Smooth muscle cell (in vitro differentiated cells): ENCODE measurements at regions not wholly inside any gene's neighbourhood (a gene's known extent, or its start where the extent isn't known, plus 50 kb on each side); places are given as distances from the start of the nearest gene placed in this dataset.
A peak's percentile ranks its signal among the peaks of the same experiment; 100 is the strongest.

Experiments used
- DNase-seq: peaks from one replicate; lab custom pipeline; 2025; ENCODE audit not compliant: unreplicated experiment; lab: John Stamatoyannopoulos, UW
- H2AFZ ChIP-seq: fragments of 200-600 bp; sonication (generic); 2 replicates; pipeline ENCODE4 v1.6.0; 2016; ENCODE audit warnings: antibody characterized with exemption, low read depth, mild to moderate bottlenecking
- H3F3A ChIP-seq: fragments of 200-600 bp; sonication (generic); 2 replicates; pipeline ENCODE4 v1.6.0; 2017; ENCODE audit warnings: antibody characterized with exemption, low read depth
- H3K27ac ChIP-seq: fragments of 200-600 bp; sonication (generic); 2 replicates; pipeline ENCODE4 v1.5.1; 2016; ENCODE audit warnings: low read depth, mild to moderate bottlenecking
- H3K27me3 ChIP-seq: fragments of 200-600 bp; sonication (generic); 2 replicates; pipeline ENCODE4 v1.6.1; 2016; ENCODE audit warnings: low read depth, mild to moderate bottlenecking
- H3K36me3 ChIP-seq: fragments of 200-600 bp; sonication (generic); 2 replicates; pipeline ENCODE4 v1.5.1; 2016; ENCODE audit warnings: low read depth
- H3K4me1 ChIP-seq: fragments of 200-600 bp; sonication (generic); 2 replicates; pipeline ENCODE4 v1.5.1; 2016; ENCODE audit warnings: low read depth
- H3K4me2 ChIP-seq: fragments of 200-600 bp; sonication (generic); 2 replicates; pipeline ENCODE4 v1.6.0; 2016; ENCODE audit warnings: mild to moderate bottlenecking
- H3K4me3 ChIP-seq: fragments of 200-600 bp; sonication (generic); 2 replicates; pipeline ENCODE4 v1.5.1; 2016; ENCODE audit warnings: mild to moderate bottlenecking
- H3K79me2 ChIP-seq: fragments of 200-600 bp; sonication (generic); 2 replicates; pipeline ENCODE4 v1.6.0; 2016; ENCODE audit warnings: low read depth, mild to moderate bottlenecking
- H3K9ac ChIP-seq: fragments of 200-600 bp; sonication (generic); 2 replicates; pipeline ENCODE4 v1.6.0; 2016; ENCODE audit warnings: low read depth
- H3K9me3 ChIP-seq: fragments of 200-600 bp; sonication (generic); replicated peaks from 2 replicates; pipeline ENCODE4 v1.5.1; 2016; ENCODE audit warnings: low read depth
- H4K20me1 ChIP-seq: fragments of 200-600 bp; sonication (generic); 2 replicates; pipeline ENCODE4 v1.6.0; 2016; ENCODE audit warnings: low read depth
- CTCF ChIP-seq: fragments of 200-600 bp; sonication (generic); IDR thresholded peaks from 2 replicates; pipeline ENCODE4 v1.5.1; 2017; ENCODE audit warnings: borderline replicate concordance, mild to moderate bottlenecking, antibody characterized with exemption; ENCODE audit not compliant: insufficient read depth, poor library complexity, severe bottlenecking
- WGBS: methylation state at CpG from one replicate; pipeline ENCODE4 v1.1.7; 2016; ENCODE audit warnings: low lambda C conversion rate; 5-methylcytosine and 5-hydroxymethylcytosine counted together

- Histone ChIP-seq H4K20me1 (no peaks in the 10 kb centered on the region), H3K9ac (no peak overlapping the region), H2AFZ (no peak overlapping the region), H3K4me1 (peaks cover 9% of the 10 kb centered on the region), H3K4me3 (no peak overlapping the region), H3K27ac (no peak overlapping the region), H3K27me3 (no peaks in the 10 kb centered on the region), H3K79me2 (no peaks in the 10 kb centered on the region), H3K9me3 (peaks cover 6% of the 10 kb centered on the region), H3K36me3 (no peaks in the 10 kb centered on the region), H3F3A (peaks cover 13% of the 10 kb centered on the region), H3K4me2 (peak overlapping the region; percentile 43)
- TF ChIP-seq CTCF = no peak
- no peak for DNase-seq
These were observed 196.7 kb downstream of the MTERF1 start for GRCh38 chr7:91683823-91684222.

GRCh38 chr7:91685544-91685943, 195.0 kb downstream of the MTERF1 start:
- Histone ChIP-seq H3K9ac (no peak overlapping the region), H3F3A (peaks cover 13% of the 10 kb centered on the region), H3K27me3 (no peaks in the 10 kb centered on the region), H3K4me2 (peak overlapping the region; percentile 43), H3K36me3 (no peaks in the 10 kb centered on the region), H2AFZ (no peak overlapping the region), H3K27ac (peak overlapping the region; percentile 35), H3K4me3 (no peak overlapping the region), H3K79me2 (no peaks in the 10 kb centered on the region), H3K4me1 (peaks cover 9% of the 10 kb centered on the region), H3K9me3 (peaks cover 6% of the 10 kb centered on the region), H4K20me1 (no peaks in the 10 kb centered on the region)
- 33% methylated on average over 1 of the region's 1 CpG for WGBS
- no peak for TF ChIP-seq CTCF
- DNase-seq = no peak

- DNase-seq = no peak
- H4K20me1 ChIP-seq = no peaks in the 10 kb centered on the region
- no peak for TF ChIP-seq CTCF
- no peaks in the 10 kb centered on the region for H3K79me2 ChIP-seq
- no peak overlapping the region for H3K4me3 ChIP-seq
- H3K9ac ChIP-seq = no peak overlapping the region
- whole genome bisulfite sequencing = 41% methylated on average over 1 of the region's 1 CpG
- no peaks in the 10 kb centered on the region for H3K27me3 ChIP-seq
- H2AFZ ChIP-seq = no peak overlapping the region
- no peak overlapping the region for H3K4me2 ChIP-seq
- no peak overlapping the region for H3K27ac ChIP-seq
- H3K36me3 ChIP-seq = no peaks in the 10 kb centered on the region
- H3F3A ChIP-seq = peaks cover under 1% of the 10 kb centered on the region
- no peaks in the 10 kb centered on the region for H3K9me3 ChIP-seq
- peaks cover 29% of the 10 kb centered on the region for H3K4me1 ChIP-seq
These were observed 189.9 kb downstream of the MTERF1 start for GRCh38 chr7:91690541-91691070.

- WGBS = 93% methylated on average over 6 of the region's 6 CpGs
- no peak for TF ChIP-seq CTCF
- DNase-seq = no peak
These were observed 188.6 kb downstream of the MTERF1 start for GRCh38 chr7:91691865-91692264.

More at GRCh38 chr7:91691865-91692264, 188.6 kb downstream of the MTERF1 start:
- no peaks in the 10 kb centered on the region for H3F3A ChIP-seq
- H3K9me3 ChIP-seq = no peaks in the 10 kb centered on the region
- no peak overlapping the region for H3K4me2 ChIP-seq
- H3K27me3 ChIP-seq = no peaks in the 10 kb centered on the region
- H3K27ac ChIP-seq = no peak overlapping the region
- no peak overlapping the region for H3K9ac ChIP-seq
- H3K79me2 ChIP-seq = no peaks in the 10 kb centered on the region
- no peaks in the 10 kb centered on the region for H4K20me1 ChIP-seq
- H3K4me1 ChIP-seq = peaks cover 29% of the 10 kb centered on the region
- H3K36me3 ChIP-seq = no peaks in the 10 kb centered on the region
- no peak overlapping the region for H2AFZ ChIP-seq
- H3K4me3 ChIP-seq = no peak overlapping the region
